Calu3 (cell line): ENCODE measurements at regions not wholly inside any gene's neighbourhood (a gene's known extent, or its start where the extent isn't known, plus 50 kb on each side); places are given as distances from the start of the nearest gene placed in this dataset.

ENCODE experiments used
- BruUV-seq: library from RNA; stranded (reverse); fragments of 400-500 nt; replicated peaks from 2 replicates; lab custom pipeline; 2021; lab: Mats Ljungman, UMichigan
- CTCF ChIA-PET: fragments of 300-600 bp; sonication (Branson Sonifier 250); formaldehyde crosslinking; loops from one replicate; lab custom pipeline; 2022; ENCODE audit warnings: antibody characterized with exemption; lab: Charles Lee
- DNase-seq: peaks from one replicate; pipeline ENCODE4 v3.0.0; 2022
- H3K27ac Mint-ChIP-seq: one replicate; pipeline ENCODE4 v1.8.0; 2022; ENCODE audit warnings: mixed read lengths; ENCODE audit not compliant: unreplicated experiment
- H3K27me3 Mint-ChIP-seq: one replicate; pipeline ENCODE4 v1.8.0; 2022; ENCODE audit warnings: mixed read lengths; ENCODE audit not compliant: unreplicated experiment
- H3K36me3 Mint-ChIP-seq: one replicate; pipeline ENCODE4 v1.8.0; 2022; ENCODE audit warnings: mild to moderate bottlenecking, moderate library complexity, mixed read lengths; ENCODE audit not compliant: insufficient read depth, unreplicated experiment
- H3K4me1 Mint-ChIP-seq: one replicate; pipeline ENCODE4 v1.8.0; 2022; ENCODE audit warnings: mild to moderate bottlenecking, low read depth, mixed read lengths; ENCODE audit not compliant: unreplicated experiment
- H3K4me3 Mint-ChIP-seq: one replicate; pipeline ENCODE4 v1.8.0; 2022; ENCODE audit warnings: mild to moderate bottlenecking, low read depth, moderate library complexity, mixed read lengths; ENCODE audit not compliant: unreplicated experiment
- H3K9me3 Mint-ChIP-seq: one replicate; pipeline ENCODE4 v1.8.0; 2022; ENCODE audit warnings: low read depth, mixed read lengths; ENCODE audit not compliant: unreplicated experiment
- CTCF ChIP-seq: fragments of 200-600 bp; IDR thresholded peaks from one replicate; pipeline ENCODE4 v1.8.0; 2022; ENCODE audit warnings: antibody characterized with exemption; ENCODE audit not compliant: unreplicated experiment
- intact Hi-C: fragments of 100-400 bp; cut with micrococcal nuclease; formaldehyde crosslinking; loops from one replicate; pipeline ENCODE4 v1.10.0; 2022; ENCODE audit not compliant: unreplicated experiment

GRCh38 chr14:99077844-99078236 lies 194.2 kb downstream of the BCL11B start:
- no TSS peak for BruUV-seq

DNA sequence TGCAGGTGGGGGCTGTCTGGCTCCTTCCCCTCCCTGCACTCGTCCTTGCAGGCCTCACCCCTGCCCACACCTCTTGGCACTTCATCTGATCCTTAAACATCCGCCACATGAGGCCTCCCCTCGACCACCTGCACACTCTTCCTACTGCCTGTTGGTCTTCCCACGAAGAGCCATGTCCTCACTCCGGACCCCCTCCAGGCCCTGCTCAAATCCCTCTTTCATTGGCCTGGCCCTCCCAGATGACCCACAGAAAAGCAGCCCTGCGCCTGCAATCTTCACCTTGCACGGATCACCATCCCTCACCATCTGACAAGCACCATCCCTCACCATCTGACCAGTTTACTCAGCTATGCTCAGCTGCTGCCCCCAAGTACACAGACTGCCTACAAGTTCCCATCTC lies 193.6 kb downstream of the BCL11B start:
- Mint-ChIP-seq H3K36me3 (no peaks in the 10 kb centered on the region), H3K4me3 (no peak overlapping the region)
- intact Hi-C loops: no loop called here

More at GRCh38 chr14:99077844-99078236, 194.2 kb downstream of the BCL11B start:
- DNase-seq: no peak
- intact Hi-C loops: no loop called here
- H3K4me3 Mint-ChIP-seq: no peak overlapping the region
- no peaks in the 10 kb centered on the region for H3K9me3 Mint-ChIP-seq
- TF ChIP-seq CTCF: no peak
- H3K4me1 Mint-ChIP-seq: no peaks in the 10 kb centered on the region
- no peaks in the 10 kb centered on the region for H3K36me3 Mint-ChIP-seq
- CTCF ChIA-PET: interaction anchor here (1.2 kb wide), 1 partner anchor 14 kb away, joined by 3 read pairs; no protein-coding TSS in a partner anchor
- no peak overlapping the region for H3K27ac Mint-ChIP-seq
- peaks cover 18% of the 10 kb centered on the region for H3K27me3 Mint-ChIP-seq

DNA sequence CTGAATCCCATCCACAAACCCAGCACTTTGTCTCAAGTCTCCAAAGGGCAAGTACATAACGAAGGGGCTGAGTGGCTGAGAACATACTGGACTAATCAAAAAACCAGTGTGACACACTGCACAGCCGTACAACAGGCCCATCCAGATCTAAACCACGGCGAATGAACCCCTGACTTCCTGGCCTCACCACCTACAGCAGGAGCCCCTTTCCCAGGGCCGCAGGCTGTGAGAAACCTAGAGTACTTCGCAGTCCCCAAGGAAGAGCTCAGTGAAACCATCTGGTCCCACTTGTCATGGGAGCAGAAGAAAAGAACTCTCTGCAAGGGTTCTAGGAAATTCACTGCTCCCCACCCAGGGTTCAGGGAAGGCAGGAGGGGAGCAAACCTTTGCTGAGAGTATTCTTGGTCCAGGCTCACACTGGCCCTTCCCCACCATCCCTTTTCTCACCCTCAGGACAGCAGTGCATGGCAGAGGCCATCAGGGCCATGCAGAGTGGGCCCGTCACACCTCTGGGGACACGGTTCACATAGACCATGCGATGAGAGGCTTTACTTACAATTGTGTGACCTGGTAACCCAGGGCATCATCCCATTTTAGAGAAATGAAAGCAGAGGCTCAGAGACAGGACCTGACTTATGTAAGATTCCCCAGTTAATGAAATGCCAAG lies 192.8 kb downstream of the BCL11B start:
- BruUV-seq: no TSS peak
- H3K27me3 Mint-ChIP-seq: peaks cover 31% of the 10 kb centered on the region
- no peak overlapping the region for H3K4me3 Mint-ChIP-seq
- no peak for DNase-seq
- no peak for TF ChIP-seq CTCF
- no peaks in the 10 kb centered on the region for H3K36me3 Mint-ChIP-seq
- H3K9me3 Mint-ChIP-seq: peaks cover 3% of the 10 kb centered on the region
- H3K27ac Mint-ChIP-seq: no peak overlapping the region
- intact Hi-C loops: no loop called here
- H3K4me1 Mint-ChIP-seq: no peaks in the 10 kb centered on the region
- CTCF ChIA-PET: no interaction called here

More for the DNA sequence above, 193.6 kb downstream of the BCL11B start:
- BruUV-seq: no TSS peak
- CTCF ChIA-PET: no interaction called here
- Mint-ChIP-seq H3K4me1 (no peaks in the 10 kb centered on the region), H3K27ac (no peak overlapping the region), H3K9me3 (no peaks in the 10 kb centered on the region), H3K27me3 (peaks cover 24% of the 10 kb centered on the region)
- no peak for DNase-seq
- no peak for TF ChIP-seq CTCF

DNA sequence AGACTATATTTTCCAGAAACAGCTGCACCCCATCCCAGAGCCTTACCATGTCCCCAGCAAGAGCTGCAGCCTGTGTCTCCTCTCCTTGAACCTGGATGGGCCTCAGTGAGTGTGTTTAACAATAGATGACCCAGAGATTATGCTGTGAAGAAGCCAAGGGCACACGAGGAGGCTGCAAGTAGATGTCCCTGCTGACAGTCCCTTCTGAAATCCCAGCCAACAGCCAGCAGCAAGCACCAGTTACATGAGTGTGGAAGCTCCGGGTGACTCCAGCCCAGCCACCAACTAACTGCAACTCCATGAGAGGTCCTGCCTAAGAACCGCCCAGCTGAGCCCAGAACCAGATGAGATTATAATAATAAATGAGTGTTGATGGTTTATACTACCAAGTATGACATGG lies 191.7 kb downstream of the BCL11B start:
- H3K36me3 Mint-ChIP-seq: no peaks in the 10 kb centered on the region
- no peaks in the 10 kb centered on the region for H3K4me1 Mint-ChIP-seq
- no peak for DNase-seq
- no TSS peak for BruUV-seq
- intact Hi-C loops: no loop called here
- H3K4me3 Mint-ChIP-seq: no peak overlapping the region
- peaks cover 29% of the 10 kb centered on the region for H3K27me3 Mint-ChIP-seq
- CTCF ChIA-PET: no interaction called here
- no peak overlapping the region for H3K27ac Mint-ChIP-seq
- H3K9me3 Mint-ChIP-seq: peaks cover 3% of the 10 kb centered on the region
- TF ChIP-seq CTCF: no peak
